Left cardiac atrium (tissue), 4 donors: ENCODE measurements at regions not wholly inside any gene's neighbourhood (a gene's known extent, or its start where the extent isn't known, plus 50 kb on each side); places are given as distances from the start of the nearest gene placed in this dataset.

Experiments
- ATAC-seq, 2 donors: fragments of 200-7000 bp; cut with Tn5 transposase; one replicate each; pipeline ENCODE4 v1.9.1; 2020; ENCODE audit warnings: mild to moderate bottlenecking in 2 of 2, moderate library complexity in 2 of 2
- DNase-seq: peaks from one replicate; pipeline ENCODE4 v3.0.0-alpha.2; 2020
- intact Hi-C, 2 donors: fragments of 100-400 bp; cut with DNase I; formaldehyde crosslinking; loops; one replicate each; pipeline versions ENCODE4 v1.14.1 to v1.15.1; 2022 to 2023
- donor health status: DM: no; HTN: yes; CAD: no.
- donor health status: DM: no; HTN: yes; CAD: no; lungs with severe emphysema.
- donor health status: DM: yes; HTN: yes; CAD: no.
- donor health status: Dilated cardiomyopathy.

DNA sequence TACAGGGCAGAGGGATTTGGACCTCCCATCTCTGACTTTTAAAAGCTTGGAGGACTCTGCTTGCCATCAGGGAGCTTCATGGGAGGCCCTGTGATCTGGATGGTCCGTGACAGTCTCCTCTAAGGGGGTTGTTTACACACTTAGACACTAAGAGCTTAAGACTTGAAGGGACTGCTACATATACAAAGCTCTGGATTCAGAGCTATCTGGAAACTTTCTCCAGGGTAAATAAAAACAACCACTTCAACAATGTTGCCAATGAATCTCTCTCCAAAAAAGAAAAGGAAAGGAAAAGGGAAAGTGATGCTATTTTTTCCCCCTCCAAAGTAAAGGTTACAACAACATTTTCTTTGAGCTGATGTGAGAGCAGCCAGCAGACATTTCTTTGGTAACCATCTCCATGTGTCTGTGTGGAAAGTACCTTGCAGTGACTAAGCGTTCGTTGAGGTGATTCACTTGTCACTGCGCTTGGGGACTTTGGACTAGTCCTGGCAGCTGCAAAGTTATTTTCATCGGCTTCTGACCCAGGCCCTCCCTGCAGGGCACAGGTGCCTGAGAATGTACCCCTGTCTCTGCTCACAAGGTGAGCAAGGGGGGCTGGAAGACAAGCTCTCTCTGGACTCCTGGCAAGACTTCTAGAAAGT is 262.1 kb upstream of the KLF4 start:
- DNase-seq (no peak), ATAC-seq (peak in 1 of 2 donors; percentile 30)
- intact Hi-C loops: loop anchor here in 1 of 2 donors (5.0 kb wide), 1 partner anchor 114 kb away; no protein-coding TSS in a partner anchor

DNA sequence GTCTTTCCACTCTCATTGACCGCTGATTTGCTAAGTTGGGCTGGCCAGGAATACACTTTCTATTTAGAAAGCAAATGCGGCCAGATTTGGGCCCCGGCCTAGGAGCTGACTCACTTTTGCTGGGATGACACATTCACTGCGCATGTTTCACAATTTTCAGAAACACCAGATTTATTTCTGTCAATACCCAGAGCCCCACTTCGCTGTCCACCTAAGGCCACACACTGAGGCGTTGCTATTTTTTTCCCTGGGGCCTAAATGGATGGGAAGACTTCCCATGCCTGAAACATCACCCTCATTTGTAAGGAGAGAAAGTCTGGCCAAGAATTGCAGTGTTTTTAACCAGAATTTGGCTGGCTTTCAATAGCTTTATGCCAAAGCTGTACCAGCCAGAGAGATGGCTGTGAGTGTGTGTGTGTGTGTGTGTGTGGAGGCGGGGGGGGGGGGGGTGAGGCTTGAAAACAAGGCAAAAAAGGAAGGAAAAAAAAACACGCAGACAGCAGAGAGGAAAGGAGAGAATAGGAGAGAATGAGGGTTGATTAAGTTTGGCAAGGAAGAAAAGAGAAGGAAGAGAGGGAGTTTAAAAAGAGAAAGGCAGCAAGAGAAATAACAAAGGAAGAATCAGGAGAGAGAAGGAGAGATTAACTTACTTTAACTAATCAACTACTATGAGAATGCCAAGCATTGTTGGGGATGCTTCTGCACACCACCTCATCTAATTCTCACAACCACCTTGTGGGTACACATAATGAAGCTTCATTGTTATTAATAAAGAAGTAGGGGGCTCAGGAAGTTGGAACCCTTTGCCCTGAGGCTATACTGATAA is 261.4 kb upstream of the KLF4 start:
- DNase-seq (peak; percentile 91), ATAC-seq (peak; percentile 83 to 90)
- intact Hi-C loops: loop anchor here in 1 of 2 donors (5.0 kb wide), 1 partner anchor 114 kb away; no protein-coding TSS in a partner anchor

DNA sequence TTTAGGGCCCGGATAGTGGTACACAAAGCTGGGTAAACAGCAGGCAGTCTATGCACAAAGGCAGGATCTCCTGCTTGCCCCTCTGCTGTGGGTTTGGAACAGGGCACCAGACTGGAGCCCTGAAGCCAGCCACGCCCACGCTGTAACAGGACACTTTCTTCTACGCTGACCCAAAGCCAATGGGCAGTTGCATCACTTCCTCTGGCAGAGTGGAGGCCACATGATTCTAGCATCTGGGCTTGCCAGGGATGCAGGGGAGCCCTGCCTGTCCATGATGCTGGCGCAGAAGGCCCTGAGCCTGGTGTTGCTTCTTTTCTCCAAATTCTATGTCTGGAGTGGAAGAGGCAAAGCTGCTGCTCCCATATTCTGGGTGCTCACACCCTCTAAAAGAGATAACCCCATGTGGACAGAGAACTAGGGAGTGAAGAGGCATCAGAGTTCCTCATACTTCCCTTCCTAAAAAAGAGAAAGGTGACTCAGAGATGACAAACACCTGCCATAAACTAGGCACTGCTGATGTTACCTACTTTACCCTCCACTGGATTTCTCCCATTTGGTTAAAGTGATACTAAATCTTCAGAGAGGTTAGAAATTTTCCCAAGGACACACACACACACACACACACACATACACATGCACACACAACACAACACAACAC is 260.3 kb upstream of the KLF4 start:
- ATAC-seq (peak; percentile 94 to 95), DNase-seq (peak; percentile 94)
- intact Hi-C loops: loop anchor here in 1 of 2 donors (5.0 kb wide), 2 partner anchors 113 to 263 kb away; partner anchors contain the start of gene KLF4

DNA sequence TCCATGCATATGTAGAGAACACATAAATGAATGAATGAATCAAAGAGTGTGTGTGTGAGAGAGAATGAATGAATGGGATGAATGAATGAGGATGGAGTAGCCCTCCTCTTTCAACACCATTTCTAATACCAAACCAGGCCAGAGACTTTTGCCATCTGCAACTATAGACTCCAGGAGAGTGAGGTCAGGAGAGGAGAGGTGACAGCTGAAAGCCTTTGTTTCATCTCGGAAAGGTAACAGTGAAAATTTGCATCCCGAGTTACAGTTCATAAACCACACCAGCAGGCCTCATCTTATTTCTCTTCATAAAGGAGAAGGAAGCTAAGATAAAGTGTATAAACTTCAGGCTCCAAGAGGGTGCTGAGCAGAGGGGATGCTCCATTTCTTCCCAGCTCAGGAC is 255.3 kb upstream of the KLF4 start:
- DNase-seq (no peak), ATAC-seq (no peak)
- intact Hi-C loops: loop anchor here in 1 of 2 donors (5.0 kb wide), 1 partner anchor 258 kb away; the partner anchor contains the start of gene KLF4

DNA sequence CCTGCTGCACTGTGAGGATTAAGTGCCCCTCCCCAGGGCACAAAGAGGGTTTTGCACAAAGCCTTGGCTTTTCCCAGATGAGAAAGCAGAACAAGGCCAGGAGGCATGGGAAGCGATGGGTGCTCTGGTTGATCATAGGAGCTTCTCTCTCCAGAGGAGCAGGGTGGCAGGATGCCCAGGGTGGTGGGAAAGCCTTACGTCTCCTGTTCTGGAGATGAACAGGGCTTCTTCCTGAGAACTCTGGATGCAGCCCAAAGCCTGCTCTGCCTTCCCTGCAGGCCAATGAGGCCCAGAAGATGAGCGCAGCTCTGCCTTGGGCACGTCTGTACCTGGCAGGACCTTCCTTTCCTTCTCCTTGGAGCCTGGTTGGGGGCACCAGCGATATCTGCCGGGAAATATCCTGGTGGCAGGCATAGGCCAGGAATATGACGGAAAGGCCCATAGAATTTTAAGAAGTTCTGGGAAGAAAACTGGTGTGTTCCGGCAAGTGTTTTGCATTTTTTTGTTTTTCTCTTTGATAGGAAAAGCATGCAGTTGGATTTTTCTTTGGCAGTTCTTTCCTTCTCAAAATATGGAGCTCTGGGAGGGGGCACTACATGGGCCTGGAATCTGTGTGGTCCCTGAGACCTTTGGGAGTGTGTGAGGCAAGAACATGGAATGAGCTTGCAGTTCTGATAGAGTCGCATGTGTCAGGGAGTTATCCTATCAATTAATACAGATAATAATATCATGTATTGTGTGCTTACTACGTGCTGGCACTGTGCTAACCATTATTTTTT is 253.2 kb upstream of the KLF4 start:
- DNase-seq: no peak
- intact Hi-C loops: no loop called here

DNA sequence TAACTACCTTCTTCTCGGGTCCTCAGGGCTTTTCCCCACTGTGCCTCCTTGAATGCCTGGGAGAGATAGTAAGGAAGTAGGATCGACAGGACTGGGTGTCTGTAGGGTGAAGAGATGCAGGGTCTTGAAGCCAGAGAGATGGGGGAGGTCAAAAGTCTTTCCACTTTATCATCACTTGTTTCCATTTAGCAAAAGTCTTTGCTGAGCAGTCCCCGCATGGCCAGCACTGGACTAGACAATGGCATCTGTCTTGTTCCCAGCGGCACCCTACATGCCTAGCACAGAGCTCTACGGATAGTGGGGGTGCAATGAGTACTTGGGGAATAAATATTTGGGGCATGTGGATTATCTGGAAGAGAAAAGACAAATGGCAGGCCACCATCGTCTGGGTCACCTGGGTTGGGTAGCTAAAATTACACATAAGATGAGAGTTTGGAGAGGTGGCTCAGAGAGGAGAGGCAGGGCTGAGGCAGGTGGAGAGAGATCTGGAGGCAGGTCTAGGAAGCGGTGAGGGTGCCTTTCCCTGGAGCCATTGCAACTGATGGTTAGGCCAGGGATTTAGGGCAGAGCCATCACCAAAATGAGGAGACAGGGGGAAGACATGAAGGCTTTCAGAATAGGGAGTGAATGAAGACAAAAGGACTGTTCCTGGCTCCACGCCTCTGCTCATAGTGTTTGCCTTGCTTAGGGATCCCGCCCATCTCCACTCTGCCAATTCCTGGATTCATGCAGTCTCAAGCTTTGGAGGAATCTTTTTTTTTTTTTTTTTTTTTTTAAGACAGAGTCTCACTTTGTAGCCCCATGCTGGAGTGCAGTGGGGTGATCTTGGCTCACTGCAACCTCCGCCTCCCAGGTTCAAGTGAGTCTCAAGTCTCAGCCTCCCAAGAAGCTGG is 250.8 kb upstream of the KLF4 start:
- intact Hi-C loops: no loop called here
- peak; percentile 29 to 51 for ATAC-seq

More for the DNA sequence above, 253.2 kb upstream of the KLF4 start:
- ATAC-seq: no peak

DNA sequence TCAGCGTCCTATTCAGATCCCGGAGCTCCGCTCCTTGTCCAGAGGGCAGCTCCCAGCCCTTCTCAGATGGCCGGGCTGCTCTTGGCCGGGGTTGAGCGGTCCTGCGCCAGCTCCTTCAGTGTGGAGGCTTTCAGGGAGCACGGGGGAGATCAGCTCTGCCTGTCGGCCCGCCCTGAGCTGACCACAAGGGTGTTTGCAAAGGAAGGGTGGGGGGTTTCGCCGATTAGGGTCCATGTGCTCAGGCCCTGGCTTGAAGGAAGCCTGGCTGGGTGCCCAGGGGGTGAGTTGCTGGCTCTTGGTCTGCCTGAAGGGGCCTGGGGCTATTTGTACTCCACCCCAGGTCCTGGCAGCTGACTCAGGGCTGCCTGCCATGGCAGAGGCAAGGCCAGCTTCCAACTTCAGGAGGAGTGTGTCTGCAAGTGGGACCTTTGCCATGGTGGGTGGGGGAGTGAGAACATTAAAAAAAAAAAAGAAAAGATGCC is 250.1 kb upstream of the KLF4 start:
- intact Hi-C loops: no loop called here
- peak; percentile 86 for DNase-seq
- peak; percentile 86 to 87 for ATAC-seq

More for the DNA sequence above, 250.8 kb upstream of the KLF4 start:
- DNase-seq: peak; percentile 73

DNA sequence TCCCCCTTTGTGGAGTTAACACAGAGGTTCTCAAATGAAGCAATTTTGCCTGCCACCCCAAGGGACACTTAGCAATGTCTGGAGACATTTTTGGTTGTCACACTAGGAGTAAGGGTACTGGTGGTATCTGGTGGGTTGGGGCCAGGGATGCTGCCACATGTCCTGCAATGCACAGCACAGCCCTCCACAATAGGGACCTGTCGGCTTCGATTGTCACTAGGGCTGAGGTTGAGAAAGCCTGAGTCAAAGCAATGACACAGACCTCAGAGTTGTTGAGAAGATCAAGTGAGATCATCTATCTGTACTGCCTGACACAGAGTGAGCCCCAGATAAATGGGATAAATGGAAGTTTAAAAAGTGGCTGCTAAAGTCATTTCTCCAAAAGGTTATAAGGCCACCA is 249.2 kb upstream of the KLF4 start:
- ATAC-seq: peak in 1 of 2 donors; percentile 16
- intact Hi-C loops: no loop called here
- DNase-seq: no peak

DNA sequence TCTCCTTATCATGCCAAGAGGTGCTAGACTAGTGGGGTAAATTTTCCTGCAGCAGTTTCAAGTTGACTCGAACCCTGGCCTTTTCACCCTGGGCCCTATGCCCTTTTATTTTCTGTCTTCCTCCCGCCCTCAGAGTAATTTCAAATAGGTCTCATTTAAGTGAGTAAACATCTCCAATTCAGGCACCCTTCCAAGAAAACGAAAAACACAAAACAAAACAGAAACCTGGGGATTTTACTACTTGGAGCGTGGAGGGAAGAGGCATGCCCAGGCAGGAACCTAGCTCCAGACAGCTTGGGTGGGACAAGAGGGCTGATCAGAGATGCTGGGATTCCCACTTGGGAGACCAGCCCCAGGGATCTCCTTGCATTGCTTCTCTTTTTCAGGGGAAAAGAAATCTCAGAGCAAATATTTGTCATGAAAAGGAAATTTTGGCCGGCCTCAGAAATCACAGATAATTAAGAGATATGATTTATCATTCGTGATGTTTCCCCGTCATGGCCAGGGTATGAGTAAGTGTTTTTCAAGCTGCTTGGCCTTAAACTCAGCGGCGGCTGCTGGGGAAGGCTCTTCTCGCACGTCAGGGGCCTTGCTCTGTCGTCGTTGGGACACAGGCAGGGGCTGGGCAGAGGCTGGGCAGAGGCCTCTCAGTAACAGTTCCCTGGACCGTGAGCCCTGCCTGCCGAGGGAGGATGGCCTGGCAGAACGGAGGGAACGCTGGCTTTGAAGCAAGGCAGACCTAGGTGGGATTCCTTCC is 248.6 kb upstream of the KLF4 start:
- ATAC-seq (peak; percentile 42 to 71), DNase-seq (peak; percentile 82)
- intact Hi-C loops: no loop called here

DNA sequence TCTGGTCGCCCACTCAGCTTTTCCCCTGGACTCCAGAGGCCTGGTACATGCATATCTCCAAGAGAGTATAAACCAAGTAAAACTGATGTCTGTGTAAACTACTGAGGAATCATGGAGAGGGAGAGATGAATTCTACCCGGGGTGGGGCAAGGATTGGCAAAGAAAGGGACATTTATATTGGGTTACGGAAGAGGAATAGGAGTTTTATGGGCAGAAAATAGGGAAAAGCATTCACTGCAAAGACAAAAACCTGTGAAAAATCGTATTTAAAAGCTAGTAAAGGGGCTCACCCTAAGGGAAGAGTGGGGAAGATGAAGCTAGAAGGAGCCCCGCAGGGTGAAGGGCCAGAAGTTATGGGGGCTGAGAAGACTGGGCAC is 248.0 kb upstream of the KLF4 start:
- DNase-seq (no peak), ATAC-seq (no peak)
- intact Hi-C loops: no loop called here

DNA sequence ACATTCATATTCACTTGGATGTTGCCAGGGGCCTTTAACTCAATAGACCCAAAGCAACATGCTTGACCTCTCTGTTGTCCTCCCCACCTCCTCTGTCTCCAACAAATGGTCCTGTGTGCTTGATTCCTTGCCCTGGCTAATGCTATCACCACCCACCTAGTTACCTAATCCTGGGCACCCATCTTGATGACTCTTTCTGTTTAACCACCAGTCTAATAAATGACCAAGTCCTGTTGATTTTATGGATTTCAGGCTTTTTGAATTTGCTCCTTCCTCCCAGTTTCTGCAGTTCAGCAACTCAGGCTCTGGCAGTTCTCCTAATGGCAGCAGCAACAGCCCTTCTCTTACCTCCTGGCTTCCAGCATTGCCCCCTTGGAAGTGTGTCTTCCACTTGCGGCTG is 246.3 kb upstream of the KLF4 start:
- intact Hi-C loops: no loop called here
- DNase-seq (no peak), ATAC-seq (no peak)

DNA sequence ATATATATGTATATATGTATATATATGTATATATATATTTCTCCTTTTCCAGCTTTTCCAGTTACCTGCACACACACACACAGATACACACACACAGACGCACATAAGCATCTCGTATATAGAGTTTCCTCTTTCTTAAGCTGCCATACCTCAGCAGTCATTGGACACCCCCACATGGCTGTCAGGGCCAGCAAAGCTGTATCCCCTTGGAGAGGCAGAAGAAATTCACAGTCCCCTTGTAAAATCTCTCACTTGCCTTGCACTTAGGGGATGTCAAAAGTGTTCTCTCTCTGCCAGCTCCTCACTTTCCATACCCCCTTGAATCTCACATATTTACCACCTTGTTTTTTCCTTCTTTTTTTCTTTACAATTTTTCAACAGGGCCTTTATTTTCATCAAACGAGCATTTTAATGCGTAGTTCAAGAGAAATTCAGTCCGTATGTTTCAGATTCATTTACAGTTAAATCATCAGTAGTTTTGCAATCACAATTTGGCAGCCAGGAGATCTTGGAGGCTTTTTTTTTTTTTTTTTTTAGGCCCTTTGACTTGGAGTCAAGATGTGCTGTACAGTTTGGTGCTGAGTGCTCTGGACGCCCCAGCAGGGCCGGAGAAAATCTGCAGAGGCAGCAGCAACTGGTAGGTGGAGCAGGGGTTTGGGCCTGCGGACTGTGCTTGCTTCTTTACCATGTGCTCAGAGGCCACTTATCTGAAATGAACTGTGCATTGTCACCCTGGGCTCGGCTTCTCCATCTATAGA is 244.9 kb upstream of the KLF4 start:
- DNase-seq (peak; percentile 46), ATAC-seq (peak; percentile 19 to 27)
- intact Hi-C loops: no loop called here

DNA sequence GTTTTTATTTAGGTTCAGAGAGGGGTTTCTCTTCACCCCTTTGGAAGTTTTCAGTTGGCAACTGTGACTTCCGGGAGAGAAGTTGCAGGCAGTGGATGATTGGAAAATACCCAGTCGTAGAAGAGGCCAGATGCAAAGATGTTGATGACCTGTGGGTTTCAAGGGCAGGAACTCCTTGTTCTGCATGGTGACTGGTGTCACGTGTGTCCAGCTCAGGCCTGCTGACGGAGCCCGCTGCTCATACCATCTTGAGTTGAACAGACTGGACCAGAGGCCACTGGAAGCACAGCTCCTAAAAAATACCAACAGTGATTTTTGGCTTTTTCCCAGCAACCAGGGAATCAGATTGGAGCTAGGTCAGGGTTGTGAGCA is 243.9 kb upstream of the KLF4 start:
- ATAC-seq (peak; percentile 69 to 71), DNase-seq (peak; percentile 69)
- intact Hi-C loops: no loop called here

DNA sequence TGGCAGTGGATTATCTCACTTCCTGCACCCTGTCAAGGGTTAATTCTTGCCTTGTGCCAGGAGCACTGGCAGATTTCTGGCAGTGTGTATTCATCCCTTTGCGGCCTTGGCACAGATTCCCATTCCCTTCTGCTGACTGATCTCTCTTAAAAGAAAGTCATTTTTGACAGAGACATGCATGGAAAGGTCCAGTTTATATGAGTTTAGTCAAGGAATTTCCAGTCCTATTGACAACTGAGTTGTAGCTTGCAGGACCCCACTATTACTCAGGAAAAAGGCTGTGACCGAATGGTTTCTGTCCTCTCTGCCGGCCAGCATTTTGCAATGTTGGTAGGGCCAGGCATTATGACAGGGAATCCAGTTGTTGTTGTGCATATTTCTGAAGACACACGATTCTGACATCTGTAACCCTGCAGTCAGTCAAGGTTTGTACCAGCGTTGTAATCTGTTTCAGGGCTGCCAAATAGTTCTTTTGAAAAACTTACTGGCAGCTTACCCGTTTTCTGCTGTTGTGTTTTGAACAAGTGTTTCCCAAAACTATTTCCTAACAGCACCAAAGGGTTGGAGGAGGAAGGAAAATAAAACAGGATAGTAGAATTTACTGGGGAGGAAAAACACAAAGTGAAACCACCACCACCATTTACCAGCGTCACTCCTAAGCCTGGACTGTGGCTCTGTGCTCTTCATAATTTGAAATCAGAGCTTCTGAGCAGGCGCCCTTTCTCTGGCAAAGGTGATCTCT is 243.4 kb upstream of the KLF4 start:
- peak; percentile 50 for DNase-seq
- intact Hi-C loops: no loop called here

DNA sequence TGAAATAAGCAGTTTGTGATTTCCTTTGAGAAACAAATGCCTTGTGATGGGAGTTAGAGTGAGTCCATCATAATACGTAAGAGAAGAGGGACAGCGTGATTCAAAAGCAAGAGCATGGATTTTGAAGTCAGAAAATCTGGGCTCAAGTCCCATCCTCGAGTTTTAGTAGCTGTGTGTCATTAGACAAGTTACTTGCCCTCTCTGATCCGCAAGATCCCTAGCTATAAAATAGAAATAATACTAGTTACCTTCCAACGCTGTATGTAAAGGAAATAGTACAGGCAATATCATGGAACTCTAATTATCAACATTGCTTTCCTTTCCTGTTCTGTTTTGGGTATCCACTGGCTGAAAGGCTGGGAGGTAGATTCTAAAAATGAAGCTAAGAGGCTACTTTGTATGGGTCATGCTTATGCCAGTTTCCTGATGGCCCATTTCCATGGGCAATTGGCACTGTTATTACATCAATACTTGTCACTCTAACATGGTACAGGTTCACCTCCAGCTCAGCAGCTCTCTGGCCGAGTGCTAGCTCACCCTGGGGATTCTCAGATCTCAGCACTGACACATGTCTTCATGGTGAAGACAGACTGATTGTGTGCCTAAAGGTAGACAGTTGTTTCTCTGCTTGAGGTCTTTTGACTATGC is 241.7 kb upstream of the KLF4 start:
- DNase-seq: no peak
- ATAC-seq: no peak
- intact Hi-C loops: no loop called here

More for the DNA sequence above, 243.4 kb upstream of the KLF4 start:
- peak; percentile 74 to 81 for ATAC-seq
